Natural killer cell (primary cell): ENCODE measurements at regions not wholly inside any gene's neighbourhood (a gene's known extent, or its start where the extent isn't known, plus 50 kb on each side); places are given as distances from the start of the nearest gene placed in this dataset.
"Not testable (repeated sequence)": the region's sequence is repeated elsewhere in the genome, so short reads cannot be mapped to it uniquely, and the experiment has no call there.

Experiments used
- ATAC-seq, 3 donors: fragments of 150-1000 bp in 2 of 3; fragments of 200-7000 bp in 1 of 3; cut with Tn5 transposase; 1 replicate in 1 of 3; 2 replicates in 2 of 3; pipeline ENCODE4 v1.10.0; 2021; ENCODE audit warnings: mild to moderate bottlenecking in 2 of 3, moderate library complexity in 2 of 3
- DNase-seq, 2 donors: peaks; one replicate each; pipeline versions ENCODE4 v3.0.0 to v3.0.0-alpha.2; 2013 to 2021; ENCODE audit warnings: mixed read lengths in 1 of 2
- H3K27ac ChIP-seq: one replicate; pipeline ENCODE4 v1.5.1; 2013; ENCODE audit warnings: mild to moderate bottlenecking, low read length
- H3K27me3 ChIP-seq: one replicate; pipeline ENCODE4 v1.6.1; 2013; ENCODE audit warnings: low read length; ENCODE audit not compliant: control insufficient read depth, insufficient read depth
- H3K36me3 ChIP-seq: one replicate; pipeline ENCODE4 v1.6.1; 2013; ENCODE audit warnings: low read length; ENCODE audit not compliant: control insufficient read depth, insufficient read depth
- H3K4me1 ChIP-seq: one replicate; pipeline ENCODE4 v1.6.1; 2013; ENCODE audit warnings: low read length; ENCODE audit not compliant: control insufficient read depth, insufficient read depth
- H3K4me3 ChIP-seq: one replicate; pipeline ENCODE4 v1.5.1; 2013; ENCODE audit warnings: low read length
- H3K9me3 ChIP-seq: one replicate; pipeline ENCODE4 v1.6.1; 2013; ENCODE audit warnings: low read length; ENCODE audit not compliant: control insufficient read depth, insufficient read depth
- H3K27ac Mint-ChIP-seq, 2 donors: one replicate each; pipeline ENCODE4 v1.8.0; 2022; ENCODE audit warnings: mild to moderate bottlenecking in 2 of 2, mixed read lengths in 2 of 2, moderate library complexity in 1 of 2
- H3K27me3 Mint-ChIP-seq, 2 donors: one replicate each; pipeline ENCODE4 v1.8.0; 2022; ENCODE audit warnings: low read depth in 2 of 2, mixed read lengths in 2 of 2
- H3K36me3 Mint-ChIP-seq: one replicate; pipeline ENCODE4 v1.8.0; 2022; ENCODE audit warnings: mixed read lengths
- H3K4me1 Mint-ChIP-seq, 2 donors: one replicate each; pipeline ENCODE4 v1.8.0; 2022; ENCODE audit warnings: mixed read lengths in 2 of 2
- H3K4me3 Mint-ChIP-seq: one replicate; pipeline ENCODE4 v1.8.0; 2022; ENCODE audit warnings: mild to moderate bottlenecking, moderate library complexity, mixed read lengths
- H3K9me3 Mint-ChIP-seq, 2 donors: one replicate each; pipeline ENCODE4 v1.8.0; 2022; ENCODE audit warnings: mixed read lengths in 2 of 2
- CTCF ChIP-seq: fragments of 200-600 bp; IDR thresholded peaks from one replicate; pipeline ENCODE4 v1.8.0; 2022; ENCODE audit warnings: antibody characterized with exemption
- WGBS: methylation state at CpG from one replicate; pipeline ENCODE4 v1.1.7; 2013; ENCODE audit warnings: missing lambda C conversion rate; ENCODE audit not compliant: insufficient coverage; 5-methylcytosine and 5-hydroxymethylcytosine counted together
- intact Hi-C: fragments of 100-400 bp; cut with micrococcal nuclease; formaldehyde crosslinking; loops from one replicate; pipeline ENCODE4 v1.14.2; 2022

GRCh38 chr16:77502448-77502847, 67.6 kb upstream of the ADAMTS18 start:
- DNase-seq, result no peak
- TF ChIP-seq CTCF, result no peak
- Mint-ChIP-seq H3K4me3 (no peak overlapping the region), H3K4me1 (no peaks in the 10 kb centered on the region), H3K9me3 (no peaks in the 10 kb centered on the region), H3K27ac (no peak overlapping the region), H3K27me3 (peaks cover 6 to 11% of the 10 kb centered on the region in 2 donors), H3K36me3 (no peaks in the 10 kb centered on the region)
- intact Hi-C loops, result no loop called here
- no peak overlapping the region for H3K27ac ChIP-seq
- ATAC-seq, result no peak
- 87% methylated on average over 4 of the region's 6 CpGs for WGBS
- H3K4me3 ChIP-seq, result no peak overlapping the region
- H3K9me3 ChIP-seq, result no peaks in the 10 kb centered on the region
- no peaks in the 10 kb centered on the region for H3K36me3 ChIP-seq
- H3K27me3 ChIP-seq, result no peaks in the 10 kb centered on the region
- no peaks in the 10 kb centered on the region for H3K4me1 ChIP-seq

GRCh38 chr16:77506492-77506891, 71.7 kb upstream of the ADAMTS18 start:
- H3K36me3 ChIP-seq, H3K27me3 ChIP-seq, ATAC-seq, H3K36me3 Mint-ChIP-seq, H3K4me3 ChIP-seq, H3K9me3 Mint-ChIP-seq, H3K4me1 ChIP-seq, intact Hi-C loops, H3K27ac ChIP-seq, DNase-seq, H3K4me1 Mint-ChIP-seq, H3K4me3 Mint-ChIP-seq, H3K27ac Mint-ChIP-seq, H3K9me3 ChIP-seq: not testable (repeated sequence)
- 100% methylated on average over 2 of the region's 2 CpGs for WGBS
- peaks cover 5 to 21% of the 10 kb centered on the region in 2 donors for H3K27me3 Mint-ChIP-seq

GRCh38 chr16:77509051-77509450, 74.2 kb upstream of the ADAMTS18 start:
- no peaks in the 10 kb centered on the region for H3K9me3 ChIP-seq
- TF ChIP-seq CTCF, result no peak
- H3K27me3 Mint-ChIP-seq, result peaks cover 11 to 22% of the 10 kb centered on the region in 2 donors
- H3K36me3 ChIP-seq, result no peaks in the 10 kb centered on the region
- no peaks in the 10 kb centered on the region for H3K4me1 ChIP-seq
- WGBS, result 66% methylated on average over 5 of the region's 5 CpGs
- H3K9me3 Mint-ChIP-seq, result no peaks in the 10 kb centered on the region
- no peak overlapping the region for H3K4me3 Mint-ChIP-seq
- ATAC-seq (no peak), DNase-seq (no peak)
- H3K27me3 ChIP-seq, result peaks cover 3% of the 10 kb centered on the region
- intact Hi-C loops, result no loop called here
- H3K36me3 Mint-ChIP-seq, result no peaks in the 10 kb centered on the region
- no peak overlapping the region for H3K27ac Mint-ChIP-seq
- no peak overlapping the region for H3K27ac ChIP-seq
- no peaks in the 10 kb centered on the region for H3K4me1 Mint-ChIP-seq
- no peak overlapping the region for H3K4me3 ChIP-seq

GRCh38 chr16:77509796-77510195, 75.0 kb upstream of the ADAMTS18 start:
- H3K27ac ChIP-seq, result no peak overlapping the region
- no peak for TF ChIP-seq CTCF
- no peaks in the 10 kb centered on the region for H3K36me3 ChIP-seq
- H3K9me3 ChIP-seq, result no peaks in the 10 kb centered on the region
- DNase-seq, result no peak
- Mint-ChIP-seq H3K4me1 (no peaks in the 10 kb centered on the region), H3K4me3 (no peak overlapping the region), H3K27ac (no peak overlapping the region), H3K27me3 (peaks cover 11 to 22% of the 10 kb centered on the region in 2 donors), H3K36me3 (no peaks in the 10 kb centered on the region), H3K9me3 (no peaks in the 10 kb centered on the region)
- no peaks in the 10 kb centered on the region for H3K4me1 ChIP-seq
- WGBS, result 43% methylated on average over 6 of the region's 6 CpGs
- H3K4me3 ChIP-seq, result no peak overlapping the region
- H3K27me3 ChIP-seq, result peaks cover 3% of the 10 kb centered on the region
- intact Hi-C loops, result no loop called here
- ATAC-seq, result no peak
